Gastroesophageal sphincter (tissue), 4 donors: ENCODE measurements at regions not wholly inside any gene's neighbourhood (a gene's known extent, or its start where the extent isn't known, plus 50 kb on each side); places are given as distances from the start of the nearest gene placed in this dataset.
"Not testable (repeated sequence)": the region's sequence is repeated elsewhere in the genome, so short reads cannot be mapped to it uniquely, and the experiment has no call there.

Experiments used
- ATAC-seq: fragments of 150-250 bp; one replicate; pipeline ENCODE4 v1.9.1; 2016; ENCODE audit warnings: mild to moderate bottlenecking, moderate library complexity
- H3K27ac ChIP-seq, 4 donors: fragments of 200-600 bp; sonication (generic) in 3 of 4; 1 replicate in 3 of 4; 2 replicates in 1 of 4; pipeline ENCODE4 v1.5.1; 2016 to 2019
- H3K27me3 ChIP-seq: fragments of 200-600 bp; sonication (generic); one replicate; pipeline ENCODE4 v1.5.1; 2019
- H3K36me3 ChIP-seq, 2 donors: fragments of 200-600 bp; sonication (generic); one replicate each; pipeline ENCODE4 v1.5.1; 2019; ENCODE audit warnings: control low read depth in 1 of 2
- H3K4me1 ChIP-seq, 3 donors: fragments of 200-600 bp; sonication (generic); 1 replicate in 2 of 3; 2 replicates in 1 of 3; pipeline ENCODE4 v1.5.1; 2016 to 2019; ENCODE audit warnings: control low read depth in 2 of 3
- H3K4me3 ChIP-seq, 2 donors: fragments of 200-600 bp; sonication (generic); one replicate each; pipeline ENCODE4 v1.5.1; 2019; ENCODE audit warnings: mild to moderate bottlenecking in 1 of 2, moderate library complexity in 1 of 2
- H3K9me3 ChIP-seq, 3 donors: fragments of 200-600 bp; sonication (generic); one replicate each; pipeline ENCODE4 v1.5.1; 2017 to 2019; ENCODE audit warnings: control low read depth in 2 of 3
- WGBS, 2 donors: methylation state at CpG; one replicate each; pipeline ENCODE4 v1.1.5; 2018; ENCODE audit warnings: low coverage in 1 of 2; 5-methylcytosine and 5-hydroxymethylcytosine counted together

GRCh38 chr16:32881631-32882030 lies 205.7 kb upstream of the TP53TG3 start:
- not testable (repeated sequence) for H3K4me1 ChIP-seq, H3K9me3 ChIP-seq, H3K27ac ChIP-seq, H3K36me3 ChIP-seq, H3K4me3 ChIP-seq, H3K27me3 ChIP-seq, ATAC-seq
- WGBS, 2 donors: no CpG with 5 or more reads among the region's 3 CpGs

GRCh38 chr16:32880009-32880408 lies 204.0 kb upstream of the TP53TG3 start:
- ATAC-seq, H3K36me3 ChIP-seq, H3K9me3 ChIP-seq, H3K4me3 ChIP-seq, H3K4me1 ChIP-seq, H3K27ac ChIP-seq, H3K27me3 ChIP-seq: not testable (repeated sequence)
- no CpG with 5 or more reads among the region's 10 CpGs for WGBS, 2 donors

GRCh38 chr16:32876718-32877117 lies 200.8 kb upstream of the TP53TG3 start:
- not testable (repeated sequence) for H3K27me3 ChIP-seq, H3K27ac ChIP-seq, H3K4me3 ChIP-seq, H3K4me1 ChIP-seq, ATAC-seq, H3K9me3 ChIP-seq, H3K36me3 ChIP-seq
- no CpG with 5 or more reads among the region's 5 CpGs for WGBS, 2 donors

- WGBS, 2 donors: no CpG with 5 or more reads among the region's 10 CpGs
- not testable (repeated sequence) for H3K4me1 ChIP-seq, H3K36me3 ChIP-seq, ATAC-seq, H3K9me3 ChIP-seq, H3K4me3 ChIP-seq, H3K27ac ChIP-seq, H3K27me3 ChIP-seq
Measured at GRCh38 chr16:32873783-32874182, 197.8 kb upstream of the TP53TG3 start.

- H3K4me1 ChIP-seq, H3K36me3 ChIP-seq, ATAC-seq, H3K9me3 ChIP-seq, H3K27ac ChIP-seq, H3K4me3 ChIP-seq, H3K27me3 ChIP-seq: not testable (repeated sequence)
- WGBS, 2 donors: no CpG with 5 or more reads among the region's 8 CpGs
Measured at GRCh38 chr16:32873120-32873519, 197.2 kb upstream of the TP53TG3 start.

GRCh38 chr16:32870628-32871027 lies 194.7 kb upstream of the TP53TG3 start:
- H3K4me1 ChIP-seq, ATAC-seq, H3K9me3 ChIP-seq, H3K27ac ChIP-seq, H3K27me3 ChIP-seq, H3K36me3 ChIP-seq, H3K4me3 ChIP-seq: not testable (repeated sequence)
- no CpG with 5 or more reads among the region's 17 CpGs for WGBS, 2 donors

GRCh38 chr16:32868334-32868733 lies 192.4 kb upstream of the TP53TG3 start:
- no CpG with 5 or more reads among the region's 8 CpGs for WGBS, 2 donors
- not testable (repeated sequence) for ATAC-seq, H3K27ac ChIP-seq

GRCh38 chr16:32865284-32865683 lies 189.3 kb upstream of the TP53TG3 start:
- not testable (repeated sequence) for H3K27me3 ChIP-seq, H3K27ac ChIP-seq, H3K4me1 ChIP-seq, H3K9me3 ChIP-seq, ATAC-seq, H3K36me3 ChIP-seq, H3K4me3 ChIP-seq
- no CpG with 5 or more reads among the region's 9 CpGs for WGBS, 2 donors

More at GRCh38 chr16:32868334-32868733, 192.4 kb upstream of the TP53TG3 start:
- H3K9me3 ChIP-seq, H3K36me3 ChIP-seq, H3K27me3 ChIP-seq, H3K4me1 ChIP-seq, H3K4me3 ChIP-seq: not testable (repeated sequence)

GRCh38 chr16:32861476-32862201 lies 185.7 kb upstream of the TP53TG3 start:
- not testable (repeated sequence) for ATAC-seq, H3K4me3 ChIP-seq, H3K27ac ChIP-seq, H3K4me1 ChIP-seq, H3K36me3 ChIP-seq, H3K27me3 ChIP-seq, H3K9me3 ChIP-seq
- 80 to 100% methylated on average over 1 to 2 of the region's 10 CpGs for WGBS, 2 donors

- 47% methylated on average over 3 of the region's 4 CpGs; no CpG with 5 or more reads in 1 of the 2 donors for WGBS, 2 donors
- ATAC-seq, H3K27ac ChIP-seq, H3K9me3 ChIP-seq, H3K4me1 ChIP-seq, H3K27me3 ChIP-seq, H3K4me3 ChIP-seq, H3K36me3 ChIP-seq: not testable (repeated sequence)
Measured at GRCh38 chr16:32847379-32847778, 171.4 kb upstream of the TP53TG3 start.

- H3K27ac ChIP-seq, H3K36me3 ChIP-seq, H3K9me3 ChIP-seq, H3K4me3 ChIP-seq, ATAC-seq, H3K4me1 ChIP-seq, H3K27me3 ChIP-seq: not testable (repeated sequence)
- no CpG with 5 or more reads among the region's 17 CpGs for WGBS, 2 donors
Measured at GRCh38 chr16:32845572-32845971, 169.6 kb upstream of the TP53TG3 start.

GRCh38 chr16:32842844-32843243 lies 166.9 kb upstream of the TP53TG3 start:
- H3K9me3 ChIP-seq, H3K4me3 ChIP-seq, H3K36me3 ChIP-seq, H3K4me1 ChIP-seq, H3K27ac ChIP-seq, H3K27me3 ChIP-seq, ATAC-seq: not testable (repeated sequence)
- 31% methylated on average over 1 of the region's 1 CpG; no CpG with 5 or more reads in 1 of the 2 donors for WGBS, 2 donors

GRCh38 chr16:32807280-32807679 lies 131.3 kb upstream of the TP53TG3 start:
- not testable (repeated sequence) for H3K4me3 ChIP-seq, H3K27me3 ChIP-seq, H3K4me1 ChIP-seq, H3K27ac ChIP-seq, H3K36me3 ChIP-seq, H3K9me3 ChIP-seq, ATAC-seq
- 78 to 87% methylated on average over 3 of the region's 3 CpGs for WGBS, 2 donors

- H3K4me1 ChIP-seq, H3K27me3 ChIP-seq, ATAC-seq, H3K36me3 ChIP-seq, H3K4me3 ChIP-seq, H3K9me3 ChIP-seq, H3K27ac ChIP-seq: not testable (repeated sequence)
- 40% methylated on average over 1 of the region's 2 CpGs; no CpG with 5 or more reads in 1 of the 2 donors for WGBS, 2 donors
Measured at GRCh38 chr16:32805639-32806038, 129.7 kb upstream of the TP53TG3 start.
